Endodermal cell (in vitro differentiated cells): ENCODE measurements at regions not wholly inside any gene's neighbourhood (a gene's known extent, or its start where the extent isn't known, plus 50 kb on each side); places are given as distances from the start of the nearest gene placed in this dataset.

Experiments
- DNase-seq: peaks from one replicate; pipeline ENCODE4 v3.0.0-alpha.2; 2017
- H3K27ac ChIP-seq: 2 replicates; pipeline ENCODE4 v1.5.1; 2013; ENCODE audit warnings: mild to moderate bottlenecking, low read depth, low read length, moderate library complexity
- H3K27me3 ChIP-seq: 2 replicates; pipeline ENCODE4 v1.6.1; 2013; ENCODE audit warnings: mild to moderate bottlenecking, low read length, moderate library complexity; ENCODE audit not compliant: insufficient read depth, control insufficient read depth, poor library complexity, severe bottlenecking
- H3K36me3 ChIP-seq: 2 replicates; pipeline ENCODE4 v1.7.0; 2013; ENCODE audit warnings: mild to moderate bottlenecking, low read length, moderate library complexity; ENCODE audit not compliant: control insufficient read depth, insufficient read depth
- H3K4me1 ChIP-seq: one replicate; pipeline ENCODE4 v1.7.0; 2013; ENCODE audit warnings: low read length; ENCODE audit not compliant: control insufficient read depth, insufficient read depth
- H3K4me3 ChIP-seq: 2 replicates; pipeline ENCODE4 v1.5.1; 2013; ENCODE audit warnings: mild to moderate bottlenecking, low read length, moderate library complexity
- H3K9ac ChIP-seq: 2 replicates; pipeline ENCODE4 v1.6.1; 2013; ENCODE audit warnings: mild to moderate bottlenecking, low read length, moderate library complexity; ENCODE audit not compliant: poor library complexity, severe bottlenecking; ENCODE audit errors: extremely low read depth
- H3K9me3 ChIP-seq: 2 replicates; pipeline ENCODE4 v1.6.1; 2013; ENCODE audit warnings: mild to moderate bottlenecking, low read length, moderate library complexity; ENCODE audit not compliant: control insufficient read depth
- H3K27ac Mint-ChIP-seq: 2 replicates; pipeline ENCODE4 v1.8.0; 2020; ENCODE audit warnings: mixed read lengths
- H3K27me3 Mint-ChIP-seq: 2 replicates; pipeline ENCODE4 v1.8.0; 2021; ENCODE audit warnings: mild to moderate bottlenecking, mixed read lengths; ENCODE audit not compliant: insufficient read depth
- H3K36me3 Mint-ChIP-seq: 2 replicates; pipeline ENCODE4 v1.8.0; 2020; ENCODE audit warnings: low read depth, mixed read lengths
- H3K4me1 Mint-ChIP-seq: 2 replicates; pipeline ENCODE4 v1.8.0; 2020; ENCODE audit warnings: mixed read lengths
- H3K4me3 Mint-ChIP-seq: 2 replicates; pipeline ENCODE4 v1.8.0; 2020; ENCODE audit warnings: mild to moderate bottlenecking, moderate library complexity, mixed read lengths
- H3K9me3 Mint-ChIP-seq: 2 replicates; pipeline ENCODE4 v1.8.0; 2020; ENCODE audit warnings: mild to moderate bottlenecking, mixed read lengths
- WGBS, 2 experiments: methylation state at CpG; one replicate each; pipeline versions ENCODE4 v1.1.5 to v1.1.7; 2013; ENCODE audit warnings: missing lambda C conversion rate in 2 of 2, mixed read lengths in 1 of 2; ENCODE audit not compliant: insufficient coverage in 1 of 2, insufficient read length in 1 of 2; 5-methylcytosine and 5-hydroxymethylcytosine counted together
- TF ChIP-seq, protein P1 (sequence below): fragments of 200-600 bp; sonication (generic); conservative IDR thresholded peaks from 2 replicates; pipeline ENCODE4 v1.5.0; 2021; ENCODE audit warnings: antibody characterized with exemption, mild to moderate bottlenecking

DNA sequence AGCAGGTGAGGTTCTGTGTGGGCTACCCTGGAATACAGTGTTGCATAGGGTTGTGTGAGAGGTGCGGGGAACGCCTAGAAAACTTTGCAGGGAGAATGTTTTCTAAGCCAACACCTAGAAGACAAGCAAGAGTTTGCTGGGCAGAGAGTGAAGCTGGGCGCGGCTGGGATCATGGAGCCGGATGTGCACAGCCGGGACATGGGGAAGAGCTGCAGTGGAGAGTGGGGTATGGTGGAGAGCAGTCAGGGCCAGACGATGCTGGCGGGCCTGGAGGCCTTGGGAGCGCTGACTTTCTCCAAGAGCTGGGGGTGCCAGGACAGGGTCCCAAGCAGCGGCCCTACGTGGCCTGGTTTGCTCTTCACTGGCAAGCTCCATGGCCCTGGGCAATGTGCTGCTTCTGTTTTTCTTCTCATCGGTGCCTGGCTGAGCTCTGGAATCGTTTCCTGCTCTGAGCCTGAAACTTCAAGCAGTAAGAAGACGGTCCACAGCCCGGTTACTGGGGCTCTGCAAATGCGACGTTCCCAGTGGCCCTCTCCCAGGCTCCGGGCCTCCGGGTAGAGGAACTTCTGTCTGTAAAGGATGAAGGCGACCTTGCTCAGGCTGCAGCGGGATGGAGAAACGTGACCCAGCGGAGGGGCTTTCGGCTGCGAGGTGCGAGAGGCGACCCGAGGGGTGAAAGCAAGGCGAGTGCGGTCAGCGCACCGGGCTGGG lies 51.9 kb upstream of the CD34 start:
- Histone ChIP-seq H3K4me1 (no peaks in the 10 kb centered on the region), H3K36me3 (no peaks in the 10 kb centered on the region), H3K27me3 (peaks cover 86% of the 10 kb centered on the region), H3K27ac (no peak overlapping the region), H3K9ac (no peak overlapping the region), H3K9me3 (peaks cover 10% of the 10 kb centered on the region), H3K4me3 (peak overlapping the region; percentile 73)
- Mint-ChIP-seq H3K27me3 (peaks cover 65% of the 10 kb centered on the region), H3K36me3 (peaks cover 5% of the 10 kb centered on the region), H3K4me1 (peaks cover 7% of the 10 kb centered on the region), H3K27ac (peak overlapping the region; percentile 62), H3K4me3 (peak overlapping the region; percentile 62), H3K9me3 (peaks cover 8% of the 10 kb centered on the region)
- DNase-seq, result no peak
- 55 to 72% methylated on average over 15 to 32 of the region's 32 CpGs for WGBS, 2 experiments
- TF ChIP-seq, protein P1, sequence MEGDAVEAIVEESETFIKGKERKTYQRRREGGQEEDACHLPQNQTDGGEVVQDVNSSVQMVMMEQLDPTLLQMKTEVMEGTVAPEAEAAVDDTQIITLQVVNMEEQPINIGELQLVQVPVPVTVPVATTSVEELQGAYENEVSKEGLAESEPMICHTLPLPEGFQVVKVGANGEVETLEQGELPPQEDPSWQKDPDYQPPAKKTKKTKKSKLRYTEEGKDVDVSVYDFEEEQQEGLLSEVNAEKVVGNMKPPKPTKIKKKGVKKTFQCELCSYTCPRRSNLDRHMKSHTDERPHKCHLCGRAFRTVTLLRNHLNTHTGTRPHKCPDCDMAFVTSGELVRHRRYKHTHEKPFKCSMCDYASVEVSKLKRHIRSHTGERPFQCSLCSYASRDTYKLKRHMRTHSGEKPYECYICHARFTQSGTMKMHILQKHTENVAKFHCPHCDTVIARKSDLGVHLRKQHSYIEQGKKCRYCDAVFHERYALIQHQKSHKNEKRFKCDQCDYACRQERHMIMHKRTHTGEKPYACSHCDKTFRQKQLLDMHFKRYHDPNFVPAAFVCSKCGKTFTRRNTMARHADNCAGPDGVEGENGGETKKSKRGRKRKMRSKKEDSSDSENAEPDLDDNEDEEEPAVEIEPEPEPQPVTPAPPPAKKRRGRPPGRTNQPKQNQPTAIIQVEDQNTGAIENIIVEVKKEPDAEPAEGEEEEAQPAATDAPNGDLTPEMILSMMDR, result no peak
